WTC11 (cell line): ENCODE measurements at regions not wholly inside any gene's neighbourhood (a gene's known extent, or its start where the extent isn't known, plus 50 kb on each side); places are given as distances from the start of the nearest gene placed in this dataset.

Source experiments
- ATAC-seq: fragments of 200-7000 bp; cut with Tn5 transposase; 2 replicates; pipeline ENCODE4 v1.10.0; 2021; ENCODE audit warnings: mild to moderate bottlenecking, moderate library complexity
- CTCF ChIA-PET: fragments of 300-600 bp; sonication (Branson Sonifier 250); formaldehyde crosslinking; loops from one replicate; lab custom pipeline; 2021; ENCODE audit warnings: antibody characterized with exemption; lab: Charles Lee
- POLR2A ChIA-PET: fragments of 350-600 bp; sonication (Branson Sonifier 250); formaldehyde crosslinking; loops from one replicate; lab custom pipeline; 2021; ENCODE audit warnings: antibody characterized with exemption; lab: Charles Lee
- DNase-seq: peaks from one replicate; pipeline ENCODE4 v3.0.0; 2021; ENCODE audit warnings: low spot score
- H3K27ac Mint-ChIP-seq: 2 replicates; pipeline ENCODE4 v1.8.0; 2021; ENCODE audit warnings: mixed read lengths
- H3K27me3 Mint-ChIP-seq: 2 replicates; pipeline ENCODE4 v1.8.0; 2021; ENCODE audit warnings: low read depth, mild to moderate bottlenecking, moderate library complexity, mixed read lengths
- H3K36me3 Mint-ChIP-seq: 2 replicates; pipeline ENCODE4 v1.8.0; 2021; ENCODE audit warnings: mixed read lengths
- H3K4me1 Mint-ChIP-seq: 2 replicates; pipeline ENCODE4 v1.8.0; 2022; ENCODE audit warnings: mixed read lengths
- H3K4me3 Mint-ChIP-seq: 2 replicates; pipeline ENCODE4 v1.8.0; 2021; ENCODE audit warnings: mild to moderate bottlenecking, moderate library complexity, mixed read lengths
- H3K9me3 Mint-ChIP-seq: 2 replicates; pipeline ENCODE4 v1.8.0; 2021; ENCODE audit warnings: mixed read lengths
- AFF4 ChIP-seq: sonication (generic); formaldehyde crosslinking; IDR thresholded peaks from 2 replicates; pipeline ENCODE4 v1.8.1; 2023; ENCODE audit warnings: mild to moderate bottlenecking, missing genetic modification reagents, borderline replicate concordance
- ATF2 ChIP-seq: sonication (generic); formaldehyde crosslinking; IDR thresholded peaks from 2 replicates; pipeline ENCODE4 v1.8.1; 2022; ENCODE audit warnings: low read depth, missing genetic modification reagents, borderline replicate concordance
- ATF6 ChIP-seq: sonication (generic); formaldehyde crosslinking; IDR thresholded peaks from 2 replicates; pipeline ENCODE4 v1.8.1; 2023; ENCODE audit warnings: mild to moderate bottlenecking, missing genetic modification reagents
- CREB1 ChIP-seq: sonication (generic); formaldehyde crosslinking; IDR thresholded peaks from 2 replicates; pipeline ENCODE4 v1.8.0; 2023; ENCODE audit warnings: mild to moderate bottlenecking, missing genetic modification reagents
- E2F5 ChIP-seq: sonication (generic); formaldehyde crosslinking; IDR thresholded peaks from 2 replicates; pipeline ENCODE4 v1.8.1; 2022; ENCODE audit warnings: mild to moderate bottlenecking, moderate library complexity, missing genetic modification reagents
- ELF4 ChIP-seq: sonication (generic); formaldehyde crosslinking; IDR thresholded peaks from 2 replicates; pipeline ENCODE4 v1.8.1; 2022; ENCODE audit warnings: low read depth, mild to moderate bottlenecking, moderate library complexity, missing genetic modification reagents
- FOXK1 ChIP-seq: sonication (generic); formaldehyde crosslinking; IDR thresholded peaks from 2 replicates; pipeline ENCODE4 v1.8.0; 2022; ENCODE audit warnings: mild to moderate bottlenecking, moderate library complexity, missing genetic modification reagents
- FOXP4 ChIP-seq: sonication (generic); formaldehyde crosslinking; IDR thresholded peaks from 2 replicates; pipeline ENCODE4 v1.8.0; 2022; ENCODE audit warnings: mild to moderate bottlenecking, missing genetic modification reagents
- HMGXB4 ChIP-seq: sonication (generic); formaldehyde crosslinking; IDR thresholded peaks from 2 replicates; pipeline ENCODE4 v1.8.1; 2023; ENCODE audit warnings: mild to moderate bottlenecking, moderate library complexity, missing genetic modification reagents
- IRF1 ChIP-seq: sonication (generic); formaldehyde crosslinking; IDR thresholded peaks from 2 replicates; pipeline ENCODE4 v1.8.0; 2023; ENCODE audit warnings: missing genetic modification reagents
- JAZF1 ChIP-seq: fragments of 250-450 bp; sonication (Bioruptor Pico); IDR thresholded peaks from 2 replicates; pipeline ENCODE4 v1.9.0; 2021; ENCODE audit warnings: moderate library complexity, mild to moderate bottlenecking, inconsistent platforms
- MYBL2 ChIP-seq: sonication (generic); formaldehyde crosslinking; IDR thresholded peaks from 2 replicates; pipeline ENCODE4 v1.8.1; 2023; ENCODE audit warnings: mild to moderate bottlenecking, moderate library complexity, missing genetic modification reagents
- NR2C2 ChIP-seq: sonication (generic); formaldehyde crosslinking; IDR thresholded peaks from 2 replicates; pipeline ENCODE4 v1.8.0; 2022; ENCODE audit warnings: mild to moderate bottlenecking, missing genetic modification reagents
- TEAD1 ChIP-seq: sonication (generic); formaldehyde crosslinking; IDR thresholded peaks from 2 replicates; pipeline ENCODE4 v1.8.0; 2022; ENCODE audit warnings: mild to moderate bottlenecking, missing genetic modification reagents
- USF1 ChIP-seq: sonication (generic); formaldehyde crosslinking; IDR thresholded peaks from 2 replicates; pipeline ENCODE4 v1.8.0; 2022; ENCODE audit warnings: mild to moderate bottlenecking, missing genetic modification reagents
- ZNF121 ChIP-seq: sonication (generic); formaldehyde crosslinking; IDR thresholded peaks from 2 replicates; pipeline ENCODE4 v1.8.0; 2023; ENCODE audit warnings: missing genetic modification reagents
- ZNF232 ChIP-seq: sonication (generic); formaldehyde crosslinking; IDR thresholded peaks from 2 replicates; pipeline ENCODE4 v1.8.0; 2022; ENCODE audit warnings: mild to moderate bottlenecking, missing genetic modification reagents
- ZNF416 ChIP-seq: fragments of 250-450 bp; sonication (Bioruptor Pico); IDR thresholded peaks from 2 replicates; pipeline ENCODE4 v1.9.0; 2021; ENCODE audit warnings: mild to moderate bottlenecking, inconsistent platforms
- ZNF532 ChIP-seq: fragments of 250-450 bp; sonication (Bioruptor Pico); IDR thresholded peaks from 2 replicates; pipeline ENCODE4 v1.9.0; 2021; ENCODE audit warnings: mild to moderate bottlenecking, borderline replicate concordance

- Mint-ChIP-seq H3K27ac (no peak overlapping the region), H3K27me3 (no peaks in the 10 kb centered on the region), H3K9me3 (no peaks in the 10 kb centered on the region; the same call in 1 of the 2 replicates), H3K36me3 (no peaks in the 10 kb centered on the region), H3K4me3 (no peak overlapping the region), H3K4me1 (peaks cover 3% of the 10 kb centered on the region)
- ChIA-PET CTCF (no interaction called here), POLR2A (no interaction called here)
- ATAC-seq (no peak), DNase-seq (no peak)
- no peak for TF ChIP-seq CREB1
- no peak for TF ChIP-seq AFF4 (CRISPR knock-in tag)
- no peak for TF ChIP-seq JAZF1 (CRISPR knock-in tag)
- TF ChIP-seq HMGXB4 (CRISPR knock-in tag), result no peak
- no peak for TF ChIP-seq ZNF532 (CRISPR knock-in tag)
- no peak for TF ChIP-seq E2F5
- TF ChIP-seq ELF4 (CRISPR knock-in tag), result no peak
- TF ChIP-seq IRF1 (CRISPR knock-in tag), result no peak
- TF ChIP-seq ATF6 (CRISPR knock-in tag), result no peak
- no peak for TF ChIP-seq ZNF232
- no peak for TF ChIP-seq ZNF416 (CRISPR knock-in tag)
- TF ChIP-seq ATF2, result no peak
- no peak for TF ChIP-seq FOXP4
- no peak for TF ChIP-seq USF1 (CRISPR knock-in tag)
- no peak for TF ChIP-seq TEAD1 (CRISPR knock-in tag)
- no peak for TF ChIP-seq FOXK1 (CRISPR knock-in tag)
- no peak for TF ChIP-seq ZNF121
- TF ChIP-seq MYBL2 (CRISPR knock-in tag), result no peak
- TF ChIP-seq NR2C2, result no peak
Observed at GRCh38 chr1:22332424-22332717, 119.3 kb upstream of the ZBTB40 start.
